NOMO-1 (cell line): ENCODE measurements at regions not wholly inside any gene's neighbourhood (a gene's known extent, or its start where the extent isn't known, plus 50 kb on each side); places are given as distances from the start of the nearest gene placed in this dataset.
A peak's percentile ranks its signal among the peaks of the same experiment; 100 is the strongest.
"Not testable (repeated sequence)": the region's sequence is repeated elsewhere in the genome, so short reads cannot be mapped to it uniquely, and the experiment has no call there.

Source experiments
- DNase-seq, 2 experiments: peaks; one replicate each; lab custom pipeline; 2025; ENCODE audit not compliant: unreplicated experiment in 2 of 2; lab: John Stamatoyannopoulos, UW

DNA sequence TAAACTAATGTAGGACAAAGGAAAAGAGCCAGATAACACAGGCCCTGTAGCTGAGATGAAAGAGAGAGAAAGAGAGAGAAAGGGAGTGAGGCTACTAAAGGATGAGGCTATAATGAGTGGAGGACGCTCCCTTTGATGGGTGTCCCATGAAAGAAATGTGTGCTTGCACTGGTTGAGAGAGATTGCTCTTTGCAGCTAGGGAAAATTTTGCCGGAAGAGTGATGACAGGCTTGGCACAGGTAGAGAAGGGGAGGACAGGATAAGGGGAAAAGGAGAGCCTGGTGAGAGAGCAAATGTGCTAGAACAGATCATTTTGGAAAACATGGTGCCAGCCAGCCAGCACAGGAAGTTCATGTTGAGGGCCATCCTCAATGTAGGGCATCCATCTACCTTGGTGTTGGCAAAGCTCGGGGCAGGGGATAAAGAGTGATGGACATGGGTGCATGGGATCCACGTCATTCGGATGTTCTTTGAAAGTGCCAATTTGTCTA is 248.6 kb downstream of the BTG1 start:
- DNase-seq = no peak

DNA sequence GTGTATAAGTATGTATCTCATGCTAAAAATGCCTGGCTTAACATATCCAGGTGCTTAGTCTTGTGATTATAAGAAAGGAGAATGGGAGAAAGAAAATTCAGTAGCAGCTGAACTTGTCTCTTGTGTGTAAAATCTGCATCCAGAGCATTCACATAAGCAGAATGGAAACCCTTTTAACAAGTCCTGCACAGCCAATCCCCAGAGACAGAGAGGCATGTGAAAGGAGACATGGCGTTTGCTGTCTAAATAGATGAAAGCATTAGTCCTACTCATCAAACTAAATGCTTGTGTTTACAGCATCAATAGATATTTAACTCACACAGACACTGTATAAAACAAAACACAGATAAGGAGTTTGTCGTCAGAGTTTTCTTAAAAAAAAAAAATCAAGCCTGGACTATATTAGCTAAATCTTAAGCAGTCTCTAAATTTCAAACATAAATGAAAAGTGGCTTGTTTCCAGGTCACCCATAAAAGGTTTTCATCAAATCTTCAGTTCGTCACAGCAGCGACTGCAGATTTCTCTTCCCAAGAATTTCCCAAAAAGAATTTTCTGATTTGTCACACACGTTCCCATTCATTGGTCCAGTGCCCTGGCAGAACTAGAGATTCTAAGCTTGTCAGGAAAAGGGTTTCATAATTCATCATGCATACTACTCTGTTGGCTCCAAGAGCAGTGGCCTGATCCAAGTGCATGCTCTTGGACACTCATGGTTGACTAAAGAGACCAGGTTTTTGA is 249.2 kb downstream of the BTG1 start:
- DNase-seq = no peak

DNA sequence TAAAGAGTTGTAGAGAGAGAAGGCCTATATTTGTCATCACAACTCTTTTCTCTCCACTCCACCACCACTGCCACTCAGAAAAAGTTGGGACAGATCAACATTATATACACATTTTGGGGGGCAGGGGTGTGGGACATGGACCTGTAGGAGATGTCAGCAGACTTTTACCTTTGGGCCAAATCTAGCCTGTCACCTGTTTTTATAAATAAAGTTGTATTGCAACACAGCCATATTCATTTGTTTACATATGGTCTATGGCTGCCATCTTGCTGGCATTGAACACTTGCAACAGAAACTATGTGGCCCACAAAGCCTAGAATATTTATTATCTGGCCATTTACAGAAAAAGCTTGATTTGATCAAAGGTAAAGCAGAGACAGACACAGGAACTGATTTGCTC is 250.7 kb downstream of the BTG1 start:
- no peak for DNase-seq

DNA sequence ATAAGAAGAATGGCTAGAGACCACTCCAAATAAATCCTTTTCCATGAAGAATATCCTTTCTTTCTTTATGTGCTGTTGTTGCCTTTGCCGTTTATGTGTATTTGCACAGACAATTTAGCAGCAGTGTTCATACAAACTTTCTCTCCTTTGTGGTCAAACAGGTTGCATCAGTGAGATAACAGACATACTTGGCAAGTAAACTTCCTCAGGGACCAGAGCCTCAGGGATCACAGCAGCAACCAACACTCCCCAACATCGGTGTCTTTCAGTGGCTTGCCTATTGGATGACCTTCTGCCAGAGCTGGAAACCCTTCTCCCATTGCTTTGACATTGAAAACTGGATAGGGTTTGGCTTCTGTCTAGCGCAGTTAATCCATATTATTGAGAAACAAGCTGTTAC is 252.2 kb downstream of the BTG1 start:
- DNase-seq = no peak

DNA sequence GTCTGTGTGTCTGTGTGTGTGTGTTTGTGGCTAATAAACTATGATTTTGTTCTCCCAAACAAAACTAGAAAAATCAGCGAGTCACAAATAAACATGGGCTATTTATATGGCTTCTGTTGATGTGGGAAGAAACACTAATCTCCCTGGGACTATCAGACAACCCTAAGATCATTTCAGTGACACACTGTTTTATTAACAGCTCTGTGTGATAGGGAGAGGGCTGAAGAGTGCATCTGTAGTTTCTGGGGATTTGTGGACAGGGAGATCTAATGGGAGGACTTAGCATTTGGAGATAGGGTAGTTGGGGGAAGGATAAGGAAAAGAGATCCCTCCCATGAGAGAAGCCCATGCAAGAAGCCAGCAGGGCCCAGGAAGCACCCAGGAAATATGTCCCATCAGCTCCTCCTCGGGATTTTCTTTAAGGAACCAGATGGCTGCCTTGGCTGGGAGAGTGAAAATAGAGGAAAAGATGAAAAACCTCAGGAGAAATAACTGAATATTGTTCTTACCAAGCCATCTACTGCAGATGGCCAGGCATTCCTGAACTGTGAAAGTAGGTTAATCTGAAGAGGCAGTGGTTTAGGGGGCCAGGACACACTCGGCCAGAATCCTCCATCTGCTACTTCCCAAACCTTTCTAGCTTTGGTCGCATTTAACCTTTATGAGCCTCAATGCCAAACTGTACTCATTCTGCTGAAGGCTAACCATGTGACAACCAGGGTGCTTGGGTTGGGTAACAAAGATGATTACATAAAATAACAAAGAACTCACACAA is 253.4 kb downstream of the BTG1 start:
- DNase-seq = no peak

DNA sequence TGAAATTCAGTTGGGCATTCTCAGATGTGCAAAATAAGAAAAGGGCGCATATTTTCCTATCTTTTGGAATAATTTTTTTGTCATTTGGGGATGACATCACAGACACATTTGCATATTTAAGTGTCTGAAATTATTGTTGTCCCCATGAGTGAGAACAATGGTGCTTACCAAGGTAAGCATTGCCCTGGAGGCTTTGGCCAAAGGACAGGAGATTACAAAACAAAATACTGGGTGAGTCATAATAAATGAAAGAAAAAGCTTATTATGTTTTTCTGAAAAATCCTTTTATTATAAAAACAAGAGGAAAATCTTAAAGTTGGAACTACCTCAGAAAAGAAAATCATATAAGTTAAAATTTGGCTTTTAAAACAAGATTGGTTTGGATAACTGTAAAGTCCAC is 254.9 kb downstream of the BTG1 start:
- no peak for DNase-seq

DNA sequence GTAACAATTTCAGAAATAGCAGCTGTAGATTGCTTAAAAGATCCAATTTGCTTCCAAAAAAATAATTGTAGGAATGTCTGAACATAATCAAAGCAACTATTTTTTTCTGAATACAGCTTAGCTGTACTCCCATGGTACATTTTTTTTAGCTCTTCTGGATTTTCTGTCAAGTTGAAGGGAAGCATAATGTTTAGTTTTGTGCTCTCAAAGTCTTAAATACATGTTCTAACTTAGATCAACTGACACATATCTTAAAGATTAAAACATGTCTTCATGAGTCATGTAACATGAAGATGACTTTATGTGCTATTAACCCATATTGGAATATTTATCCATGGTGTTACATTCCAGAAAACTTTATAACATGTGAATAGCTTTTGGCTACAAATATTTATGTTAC is 255.7 kb downstream of the BTG1 start:
- DNase-seq = no peak

DNA sequence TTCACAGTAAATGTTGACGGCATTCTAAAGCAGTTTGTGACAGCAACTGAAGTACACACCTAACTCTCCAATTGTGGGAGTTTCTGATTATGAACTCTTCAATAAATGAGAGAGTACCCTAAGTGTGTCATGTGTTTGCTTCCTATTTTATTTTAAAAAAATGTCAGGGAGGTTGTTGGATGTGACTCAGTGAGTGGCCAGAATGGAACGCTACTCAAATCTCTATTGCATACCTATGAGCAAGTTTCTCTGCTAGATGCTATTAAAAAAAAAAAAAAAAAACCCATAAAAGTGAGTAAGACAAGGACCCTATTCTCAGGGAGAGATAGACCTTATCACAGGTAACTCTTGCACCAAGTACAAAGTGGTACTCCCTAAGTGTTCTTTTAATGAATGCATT is 256.6 kb downstream of the BTG1 start:
- no peak for DNase-seq

DNA sequence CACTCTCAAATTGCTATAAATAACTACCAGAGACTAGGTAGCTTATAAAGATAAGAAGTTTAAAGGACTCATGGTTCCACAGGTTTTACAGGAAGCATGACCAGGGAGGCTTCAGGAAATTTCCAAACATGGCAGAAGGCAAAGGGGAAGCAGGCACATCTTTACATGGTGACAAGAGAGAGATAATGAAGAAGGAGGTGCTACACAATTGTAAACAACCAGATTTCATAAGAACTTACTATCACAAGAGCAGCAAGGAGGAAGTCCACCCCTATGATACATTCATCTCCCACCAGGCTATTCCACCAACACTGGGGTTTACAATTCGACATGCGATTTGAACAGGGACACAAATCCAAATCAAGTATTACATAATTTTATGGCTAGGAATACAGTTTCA is 257.7 kb downstream of the BTG1 start:
- DNase-seq = peak in 1 of 2 experiments; percentile 29

DNA sequence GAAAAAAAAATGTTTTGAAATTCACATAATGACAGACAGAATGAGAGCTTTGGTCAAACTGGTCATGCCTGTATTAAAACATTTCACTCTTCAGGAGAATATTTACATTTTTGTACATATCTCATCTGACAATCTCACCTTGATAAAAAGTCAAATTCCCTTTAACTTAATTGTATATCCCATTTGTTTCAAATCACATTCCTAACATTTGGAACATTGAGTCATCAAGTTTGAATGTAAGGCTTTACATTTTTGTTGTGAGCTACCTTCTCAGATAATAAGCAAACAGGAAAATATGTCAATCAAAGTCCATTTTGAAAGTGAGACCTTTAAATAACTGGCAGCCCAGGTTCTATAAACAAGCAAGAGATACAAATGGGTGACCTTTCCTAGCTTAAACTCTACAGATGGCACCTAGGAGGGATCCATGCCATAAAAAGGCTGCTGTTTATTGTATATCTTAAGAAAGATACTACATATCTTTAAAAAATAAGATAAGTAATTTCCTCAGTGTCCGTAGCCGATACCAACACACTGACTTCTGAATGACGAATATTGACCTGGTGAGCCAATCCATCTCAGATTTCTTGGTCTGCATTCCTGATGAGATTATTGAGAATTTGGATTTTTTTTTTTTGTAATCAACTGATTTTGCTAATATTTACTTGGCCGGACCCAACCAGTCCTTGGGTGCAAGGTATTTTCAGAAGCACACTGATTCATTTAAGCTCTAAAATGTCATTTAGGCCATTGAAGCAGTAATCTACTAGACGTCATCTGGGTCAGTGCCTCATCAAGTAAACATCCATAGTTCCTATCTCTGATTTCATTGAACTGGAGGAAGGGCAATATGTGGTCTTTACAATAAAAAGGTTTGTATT is 259.6 kb downstream of the BTG1 start:
- DNase-seq = no peak

DNA sequence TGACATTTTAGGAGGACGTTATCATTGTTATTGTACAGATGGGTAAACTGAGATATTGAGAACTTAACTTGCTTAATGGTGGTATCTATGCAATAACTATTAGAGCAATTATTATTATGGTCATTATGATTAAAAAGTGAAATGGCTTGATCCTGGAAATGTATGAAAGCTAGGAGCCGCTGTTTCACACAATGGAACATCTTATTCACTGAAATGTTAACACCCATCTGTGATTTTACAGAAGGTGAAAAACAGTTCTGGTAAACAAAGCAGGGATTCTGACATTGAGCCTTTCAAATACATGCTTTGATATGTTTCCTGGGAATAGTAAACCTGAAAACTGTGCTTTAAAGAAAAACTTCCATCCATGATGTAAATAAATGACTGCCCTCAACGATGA is 261.4 kb downstream of the BTG1 start:
- DNase-seq = no peak

DNA sequence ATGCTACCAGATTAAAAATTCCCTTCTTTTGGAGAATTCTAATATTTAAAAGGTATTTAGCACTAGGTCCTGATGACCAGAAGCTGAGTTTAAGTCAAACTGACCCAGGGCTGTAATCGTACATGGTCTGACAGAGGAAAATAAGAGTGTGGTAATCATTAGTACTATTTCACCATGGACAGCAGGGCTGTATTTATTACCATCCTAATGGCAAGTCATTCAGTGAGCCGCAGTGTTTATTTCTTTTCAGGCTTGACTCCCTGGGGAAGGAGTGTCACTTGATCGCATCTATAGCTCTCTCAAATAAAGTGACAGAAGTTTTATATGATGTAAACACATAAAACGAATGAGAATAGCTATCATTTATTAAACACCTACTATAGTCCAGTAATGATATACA is 261.8 kb downstream of the BTG1 start:
- DNase-seq = no peak

DNA sequence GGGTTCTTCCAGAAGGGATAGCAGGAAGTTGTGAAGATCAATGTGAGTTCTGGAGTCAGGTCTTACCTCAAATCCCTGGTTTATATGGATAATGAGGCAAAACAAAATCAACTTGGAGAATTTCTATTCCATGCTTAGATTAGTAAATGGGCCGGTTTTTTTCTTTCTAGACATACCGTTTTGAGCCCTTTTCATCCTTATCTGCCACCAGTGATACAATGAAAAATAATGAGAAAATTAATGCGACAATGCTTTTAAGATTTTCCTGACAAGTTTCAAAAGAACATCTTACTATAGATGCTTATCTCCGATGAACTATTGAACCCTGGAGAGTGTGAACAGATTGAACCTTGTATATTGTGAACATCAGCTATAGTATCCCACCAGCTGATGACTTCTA is 262.7 kb downstream of the BTG1 start:
- no peak for DNase-seq

DNA sequence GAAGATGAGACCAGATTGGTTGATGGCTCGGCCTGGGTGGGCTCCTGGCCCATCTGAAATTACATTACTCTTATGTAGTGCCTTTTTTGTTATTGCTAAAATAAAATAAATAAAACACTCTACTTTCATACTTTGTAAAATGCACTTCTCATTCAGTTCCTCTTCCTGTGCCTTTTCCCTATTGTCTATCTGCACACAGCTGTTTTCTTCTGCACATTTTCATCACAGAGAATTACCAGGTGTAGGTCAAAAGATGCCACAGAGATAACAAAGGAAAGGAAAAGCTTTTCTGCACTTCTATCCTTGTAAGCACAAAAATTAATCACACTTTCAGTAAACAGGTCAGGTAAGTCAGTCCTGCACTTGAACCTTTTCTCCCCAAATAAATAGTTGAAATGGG is 265.1 kb downstream of the BTG1 start:
- DNase-seq = no peak

DNA sequence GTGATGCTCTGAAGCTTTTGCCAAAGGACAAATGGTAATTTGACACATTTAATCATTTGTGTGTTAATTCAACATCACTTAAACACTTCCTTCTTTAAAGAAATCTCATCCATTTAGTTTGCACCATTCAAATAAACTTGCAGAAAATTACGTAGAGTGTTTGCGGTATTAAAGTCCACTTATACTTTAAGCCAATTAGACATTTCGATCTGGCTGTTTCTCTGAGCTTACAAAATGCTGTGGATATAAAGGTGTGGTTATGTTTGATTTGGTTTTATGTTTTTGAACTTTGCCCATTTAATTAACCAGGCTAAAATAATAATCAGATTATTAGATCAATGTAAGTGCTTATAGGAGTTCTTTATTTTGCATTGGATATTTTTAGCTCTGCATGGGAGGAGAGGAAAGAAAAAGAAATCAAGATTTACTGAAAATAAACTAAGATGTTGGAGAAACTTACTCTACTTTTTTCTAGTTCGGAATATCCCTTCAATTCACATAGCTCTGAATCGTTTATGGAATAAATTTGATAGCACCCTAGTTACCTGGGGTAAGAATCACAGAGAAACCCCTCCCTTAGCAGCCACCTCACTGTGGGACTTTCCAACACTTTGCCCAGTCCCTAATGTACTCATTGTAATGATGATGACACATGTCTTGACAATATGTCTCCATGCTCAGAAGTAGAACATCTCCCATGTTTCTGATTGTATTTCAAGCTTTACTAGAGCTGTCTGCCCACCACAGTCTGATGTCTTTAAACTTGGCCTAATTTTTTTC is 268.0 kb downstream of the BTG1 start:
- DNase-seq = no peak

DNA sequence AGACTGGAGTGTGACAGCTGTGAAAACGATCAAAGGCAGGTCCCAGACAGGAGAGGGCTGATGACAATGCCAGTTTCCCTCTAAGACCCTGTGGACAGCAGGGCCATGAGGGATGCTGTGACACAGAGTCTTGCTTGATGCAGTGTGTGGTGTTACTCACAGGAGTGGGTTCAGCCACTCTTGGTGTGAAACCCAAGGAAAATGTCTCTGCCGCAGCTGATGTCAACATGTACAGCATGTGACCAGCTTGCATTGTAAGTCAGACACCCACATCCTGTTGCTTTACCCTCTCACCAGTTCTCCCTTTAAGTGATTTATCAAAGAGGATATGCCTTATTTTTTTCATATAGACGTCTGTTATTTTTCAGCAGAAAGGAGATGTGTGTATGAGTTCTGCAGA is 268.6 kb downstream of the BTG1 start:
- DNase-seq = peak; percentile 77 to 91

DNA sequence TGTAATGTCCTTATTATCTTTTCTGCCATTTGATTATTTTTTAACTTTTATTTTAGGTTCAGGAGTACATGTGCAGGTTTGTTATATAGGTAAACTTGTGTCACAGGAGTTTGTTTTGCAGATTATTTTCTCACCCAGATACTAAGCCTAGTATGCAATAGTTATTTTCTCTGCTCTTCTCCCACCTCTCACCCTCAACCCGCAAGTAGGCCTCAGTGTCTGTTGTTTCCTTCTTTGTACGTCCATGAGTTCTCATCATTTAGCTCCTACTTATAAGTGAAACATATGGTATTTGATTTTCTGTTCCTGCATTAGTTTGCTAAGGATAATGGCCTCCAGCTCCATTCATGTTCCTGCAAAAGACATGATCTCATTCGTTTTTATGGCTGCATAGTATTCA is 270.0 kb downstream of the BTG1 start:
- DNase-seq = not testable (repeated sequence)

DNA sequence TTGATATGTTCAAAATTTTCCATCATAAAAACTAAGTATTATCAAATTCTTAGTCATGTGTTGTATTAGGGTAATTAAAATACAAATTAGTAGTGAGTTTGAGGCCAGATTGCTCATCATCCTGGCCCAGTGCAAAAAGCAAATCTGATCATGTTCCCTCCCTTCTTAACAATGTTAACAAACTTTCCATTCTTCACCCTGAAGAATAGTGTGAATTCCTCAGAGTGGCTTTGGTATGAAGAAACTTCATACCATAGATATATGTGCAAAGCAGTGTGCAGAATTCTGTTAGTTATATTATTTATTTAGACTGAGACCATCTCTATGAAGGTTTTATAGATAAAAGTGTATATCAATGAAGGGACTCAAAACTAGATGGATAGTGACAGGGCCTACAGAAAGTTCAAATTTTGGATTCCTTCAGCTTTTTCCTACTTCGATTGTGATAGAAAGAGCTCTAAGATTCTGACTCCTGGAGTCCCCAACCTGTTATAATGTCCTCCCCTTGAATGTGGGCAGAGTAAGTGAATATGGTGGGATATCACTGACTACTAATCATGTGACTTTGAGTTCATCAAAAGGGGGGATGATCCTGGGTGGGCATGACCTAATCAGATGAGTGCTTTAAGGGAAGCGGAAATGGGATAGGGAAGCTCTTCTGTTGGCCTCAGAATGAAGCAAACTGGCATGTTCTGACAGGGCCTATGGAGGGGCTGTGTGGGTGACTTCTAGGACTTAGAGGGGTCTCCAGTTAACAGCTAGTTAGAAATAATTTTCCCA is 271.4 kb downstream of the BTG1 start:
- DNase-seq = no peak

DNA sequence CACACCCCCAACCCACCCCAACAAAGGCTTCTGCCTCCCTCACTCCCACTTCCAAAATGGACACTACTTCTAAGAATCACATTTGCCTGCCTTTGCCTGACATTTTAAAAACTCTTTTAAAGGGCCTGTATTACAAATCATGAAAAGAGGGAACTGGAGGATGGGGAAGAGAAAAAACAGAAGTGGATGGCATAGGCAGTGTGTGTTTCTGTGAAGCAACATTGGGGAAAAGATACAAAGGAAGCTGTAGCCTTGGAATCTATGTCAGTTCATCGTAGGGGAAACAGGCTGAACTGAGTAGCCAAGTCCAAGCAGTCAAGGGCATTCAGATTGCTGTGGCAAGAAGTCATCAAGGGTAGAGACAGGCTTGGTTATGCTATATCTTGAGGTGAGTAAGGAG is 273.9 kb downstream of the BTG1 start:
- peak; percentile 74 to 91 for DNase-seq
